ENCODE measurements at regions not wholly inside any gene's neighbourhood (a gene's known extent, or its start where the extent isn't known, plus 50 kb on each side); places are given as distances from the start of the nearest gene placed in this dataset.

- no peak for TF ChIP-seq CTCF (IDR thresholded peaks at IDR 0.05)
- no peak for TF ChIP-seq POLR2A (IDR thresholded peaks at IDR 0.05)
- no peak for TF ChIP-seq POLR2AphosphoS5 (IDR thresholded peaks at IDR 0.05)
Observed at GRCh38 chr12:97387844-97388243, 74.8 kb upstream of the RMST start.

Measured in sigmoid colon (tissue), 4 donors.